T-helper 2 cell treated with Interferon-gamma antibody and Interleukin-4, amounts not matched to agents 5 μg/mL and 100 μg/mL, for 36 hours (primary cell): ENCODE measurements at regions not wholly inside any gene's neighbourhood (a gene's known extent, or its start where the extent isn't known, plus 50 kb on each side); places are given as distances from the start of the nearest gene placed in this dataset.

ENCODE experiments used
- DNase-seq: peaks from one replicate; pipeline ENCODE4 v3.0.0; 2021; ENCODE audit warnings: low spot score
- H3K27ac Mint-ChIP-seq: one replicate; pipeline ENCODE4 v1.8.0; 2021; ENCODE audit warnings: mild to moderate bottlenecking, mixed read lengths
- H3K27me3 Mint-ChIP-seq: one replicate; pipeline ENCODE4 v1.8.0; 2021; ENCODE audit warnings: low read depth, mixed read lengths
- H3K36me3 Mint-ChIP-seq: one replicate; pipeline ENCODE4 v1.8.0; 2021; ENCODE audit warnings: low read depth, mixed read lengths
- H3K4me1 Mint-ChIP-seq: one replicate; pipeline ENCODE4 v1.8.0; 2021; ENCODE audit warnings: low read depth, mixed read lengths
- H3K4me3 Mint-ChIP-seq: one replicate; pipeline ENCODE4 v1.8.0; 2022; ENCODE audit warnings: mild to moderate bottlenecking, moderate library complexity, mixed read lengths
- H3K9me3 Mint-ChIP-seq: one replicate; pipeline ENCODE4 v1.8.0; 2021; ENCODE audit warnings: mixed read lengths

DNA sequence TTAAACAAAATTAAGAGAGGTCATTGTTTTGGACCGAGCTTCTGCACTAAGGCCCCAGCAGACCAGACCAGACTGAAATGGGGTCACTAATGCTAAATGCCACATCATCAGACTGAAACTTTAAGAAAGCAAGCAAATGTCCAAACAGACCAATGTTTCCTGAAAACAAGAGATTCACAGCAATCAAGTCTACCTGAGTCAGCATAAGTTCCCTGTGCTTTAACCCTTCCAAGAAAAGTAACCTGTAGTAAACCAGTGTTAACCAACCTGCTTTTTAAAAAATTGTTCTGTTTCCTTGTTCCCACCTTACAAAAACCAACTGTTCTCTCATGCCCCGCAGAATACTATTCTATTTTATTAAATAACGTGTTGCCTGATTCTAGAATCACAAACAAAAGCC, 241.1 kb upstream of the GADL1 start:
- Mint-ChIP-seq H3K4me3 (no peak overlapping the region), H3K27me3 (peaks cover 3% of the 10 kb centered on the region), H3K27ac (no peak overlapping the region), H3K4me1 (no peaks in the 10 kb centered on the region), H3K36me3 (no peaks in the 10 kb centered on the region), H3K9me3 (no peaks in the 10 kb centered on the region)
- DNase-seq: no peak

DNA sequence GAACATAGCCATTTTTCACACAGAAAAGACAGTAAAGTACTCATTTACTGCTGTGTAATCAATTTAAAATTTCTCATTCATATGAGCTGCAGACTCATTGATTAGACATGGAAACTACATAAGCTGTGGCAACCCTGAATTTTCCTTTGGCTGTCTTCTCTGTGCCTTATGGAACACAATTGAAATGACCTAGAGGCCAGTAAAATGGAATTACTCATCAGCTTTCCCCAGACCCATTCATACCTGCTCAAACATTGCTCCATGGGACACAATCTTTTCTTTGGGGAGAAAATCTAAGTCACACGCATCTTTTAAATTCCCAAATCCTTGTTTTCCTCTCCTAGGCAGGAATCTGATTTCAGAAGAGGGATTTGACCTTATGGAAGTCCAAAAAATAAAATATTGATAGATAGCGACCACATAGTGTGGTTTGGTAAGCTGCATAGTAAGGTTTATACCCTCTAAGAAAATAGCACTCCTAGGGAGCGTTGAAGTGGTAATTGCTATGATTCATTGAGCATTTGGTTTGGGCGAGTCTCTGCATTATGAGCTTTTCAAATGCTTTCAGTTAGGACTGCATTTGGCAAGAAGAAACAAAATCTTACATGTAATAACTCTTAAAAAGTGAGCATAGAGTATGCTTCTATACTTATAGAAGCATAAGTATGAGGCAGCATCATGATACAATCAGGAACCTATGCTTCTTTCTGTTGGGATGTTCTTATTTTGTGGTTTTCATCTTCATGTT, 243.4 kb upstream of the GADL1 start:
- Mint-ChIP-seq H3K27ac (no peak overlapping the region), H3K27me3 (peaks cover 6% of the 10 kb centered on the region), H3K9me3 (no peaks in the 10 kb centered on the region), H3K4me1 (no peaks in the 10 kb centered on the region), H3K4me3 (no peak overlapping the region), H3K36me3 (no peaks in the 10 kb centered on the region)
- no peak for DNase-seq

DNA sequence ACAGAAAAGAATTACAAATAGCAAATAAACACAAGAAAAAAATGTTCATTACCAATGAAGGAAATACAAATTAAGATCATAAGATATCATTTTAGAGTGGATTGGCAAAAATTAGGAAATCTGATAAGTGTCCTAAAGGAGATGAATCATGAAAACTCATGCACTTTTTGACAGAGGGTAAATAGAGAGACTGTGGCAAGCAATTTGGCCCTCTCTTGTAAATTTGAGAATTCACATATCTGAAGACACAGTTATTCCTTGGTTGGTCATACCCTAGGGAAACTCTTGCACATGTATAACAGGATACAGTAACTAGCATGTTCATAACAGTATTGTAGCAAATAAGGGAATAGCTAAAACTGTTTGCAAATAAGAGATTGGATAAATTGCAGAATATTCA, 246.0 kb upstream of the GADL1 start:
- DNase-seq: no peak
- no peaks in the 10 kb centered on the region for H3K4me1 Mint-ChIP-seq
- H3K27ac Mint-ChIP-seq: no peak overlapping the region
- no peak overlapping the region for H3K4me3 Mint-ChIP-seq
- peaks cover 6% of the 10 kb centered on the region for H3K27me3 Mint-ChIP-seq
- H3K9me3 Mint-ChIP-seq: no peaks in the 10 kb centered on the region
- H3K36me3 Mint-ChIP-seq: no peaks in the 10 kb centered on the region

DNA sequence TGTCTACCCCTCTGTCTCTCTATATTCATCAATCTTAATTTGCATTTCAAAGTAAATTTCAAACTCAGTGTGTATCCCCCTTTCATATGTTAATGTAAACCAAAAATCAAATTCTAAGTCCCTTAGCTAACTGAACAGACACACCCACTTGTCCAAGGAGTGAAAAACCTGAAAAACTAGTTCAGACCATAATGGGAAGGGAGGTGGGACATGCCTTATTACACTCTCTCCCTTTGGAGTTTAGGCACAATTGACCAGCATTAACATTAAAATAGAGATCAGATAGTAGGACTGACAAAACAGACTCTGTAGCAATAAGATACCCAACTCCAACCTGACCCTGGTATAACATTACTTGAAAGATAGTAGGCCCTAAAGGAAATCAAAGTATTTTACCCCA, 247.7 kb upstream of the GADL1 start:
- no peaks in the 10 kb centered on the region for H3K4me1 Mint-ChIP-seq
- peaks cover 6% of the 10 kb centered on the region for H3K27me3 Mint-ChIP-seq
- no peaks in the 10 kb centered on the region for H3K36me3 Mint-ChIP-seq
- no peak for DNase-seq
- no peaks in the 10 kb centered on the region for H3K9me3 Mint-ChIP-seq
- no peak overlapping the region for H3K27ac Mint-ChIP-seq
- H3K4me3 Mint-ChIP-seq: no peak overlapping the region

DNA sequence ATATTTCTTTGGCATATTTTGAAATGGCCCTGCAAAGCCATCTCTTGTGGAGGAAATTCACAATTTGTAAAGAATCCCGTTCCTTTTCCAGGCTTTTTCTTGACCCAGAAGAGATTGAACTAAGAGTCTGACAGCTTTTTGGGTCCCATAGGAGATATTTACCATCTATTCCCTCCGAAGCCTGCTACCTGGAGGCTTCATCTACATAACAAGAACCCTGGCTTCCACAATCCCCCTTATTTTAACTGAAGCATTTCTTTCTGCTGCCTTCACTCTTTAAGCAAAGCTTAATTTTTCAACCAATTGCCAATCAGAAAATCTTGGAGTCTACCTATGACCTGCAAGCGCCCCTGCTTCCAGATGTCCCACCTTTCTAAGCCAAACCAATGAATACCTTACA, 248.1 kb upstream of the GADL1 start:
- Mint-ChIP-seq H3K36me3 (no peaks in the 10 kb centered on the region), H3K9me3 (no peaks in the 10 kb centered on the region), H3K4me1 (no peaks in the 10 kb centered on the region), H3K27ac (no peak overlapping the region), H3K4me3 (no peak overlapping the region), H3K27me3 (peaks cover 6% of the 10 kb centered on the region)
- no peak for DNase-seq

DNA sequence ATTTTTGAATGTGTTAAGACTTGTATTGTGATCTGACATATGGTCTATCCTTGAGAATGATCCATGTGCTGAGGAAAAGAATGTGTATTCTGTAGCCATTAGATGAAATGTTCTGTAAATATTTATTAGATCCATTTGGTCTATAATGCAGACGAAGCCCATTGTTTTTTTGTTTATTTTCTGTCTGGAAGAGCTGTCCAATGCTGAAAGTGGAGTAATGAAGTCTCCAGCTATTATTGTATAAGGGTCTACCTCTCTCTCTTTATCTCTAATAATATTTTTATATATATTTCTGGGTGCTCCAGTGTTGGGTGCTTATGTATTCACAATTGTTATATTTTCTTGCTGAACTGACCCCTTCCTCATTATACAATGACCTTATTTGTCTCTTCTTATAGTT, 250.6 kb upstream of the GADL1 start:
- Mint-ChIP-seq H3K9me3 (peaks cover 7% of the 10 kb centered on the region), H3K27me3 (peaks cover 3% of the 10 kb centered on the region), H3K4me3 (no peak overlapping the region), H3K27ac (no peak overlapping the region), H3K4me1 (no peaks in the 10 kb centered on the region), H3K36me3 (peaks cover 1% of the 10 kb centered on the region)
- no peak for DNase-seq

DNA sequence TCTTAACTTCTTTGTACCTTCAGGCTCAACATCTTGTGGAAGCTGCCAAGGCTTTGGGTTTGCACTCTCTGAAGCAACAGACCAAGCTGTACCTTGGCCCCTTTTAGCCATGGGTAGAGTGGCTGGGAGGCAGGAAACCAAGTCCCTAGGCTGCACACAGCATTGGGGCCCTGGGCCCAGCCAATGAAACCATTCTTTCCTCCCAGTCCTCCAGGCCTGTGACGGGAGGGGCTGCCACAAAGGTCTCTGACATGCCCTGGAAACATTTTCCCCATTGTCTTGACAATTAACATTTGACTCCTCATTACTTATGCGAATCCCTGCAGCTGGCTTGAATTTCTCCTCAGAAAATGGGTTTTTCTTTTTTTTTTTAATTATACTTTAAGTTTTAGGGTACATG, 253.1 kb upstream of the GADL1 start:
- H3K4me1 Mint-ChIP-seq: no peaks in the 10 kb centered on the region
- no peak overlapping the region for H3K4me3 Mint-ChIP-seq
- peaks cover 23% of the 10 kb centered on the region for H3K9me3 Mint-ChIP-seq

DNA sequence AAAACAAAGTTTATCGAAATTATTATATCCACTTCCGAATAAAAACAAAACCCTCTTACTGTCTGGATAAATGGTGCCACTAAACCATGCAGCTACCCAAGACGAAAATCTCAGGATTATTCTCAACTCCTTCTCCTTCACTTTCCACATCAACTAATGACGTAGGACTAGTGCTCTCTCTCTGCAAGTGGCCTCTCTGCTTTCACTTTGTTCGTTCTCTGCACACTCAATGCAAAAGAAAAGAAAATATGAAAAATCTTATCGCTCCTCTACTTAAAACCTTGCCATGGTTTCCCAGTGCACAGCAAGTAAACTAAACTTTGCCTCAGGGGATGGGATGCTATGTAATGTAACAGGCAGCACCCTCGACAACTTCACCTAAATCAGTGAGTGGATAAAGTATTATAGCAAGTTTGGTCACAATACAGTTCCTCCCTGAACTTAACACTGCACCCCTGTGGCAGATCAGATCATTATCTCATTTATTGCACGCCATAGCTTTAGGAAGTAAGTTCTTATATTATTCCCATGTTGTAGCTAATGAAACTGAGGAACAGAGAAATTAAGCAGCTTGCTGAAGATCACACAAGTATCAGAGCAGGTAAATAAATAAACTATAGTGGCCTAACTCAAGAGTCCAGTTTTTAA, 262.7 kb upstream of the GADL1 start:
- DNase-seq: no peak
- H3K9me3 Mint-ChIP-seq: no peaks in the 10 kb centered on the region
- no peak overlapping the region for H3K27ac Mint-ChIP-seq
- H3K4me1 Mint-ChIP-seq: peaks cover 8% of the 10 kb centered on the region
- peak overlapping the region; percentile 29 for H3K4me3 Mint-ChIP-seq
- no peaks in the 10 kb centered on the region for H3K27me3 Mint-ChIP-seq
- no peaks in the 10 kb centered on the region for H3K36me3 Mint-ChIP-seq

More for the DNA sequence above, 253.1 kb upstream of the GADL1 start:
- Mint-ChIP-seq H3K36me3 (peaks cover 1% of the 10 kb centered on the region), H3K27ac (no peak overlapping the region), H3K27me3 (no peaks in the 10 kb centered on the region)
- DNase-seq: no peak

DNA sequence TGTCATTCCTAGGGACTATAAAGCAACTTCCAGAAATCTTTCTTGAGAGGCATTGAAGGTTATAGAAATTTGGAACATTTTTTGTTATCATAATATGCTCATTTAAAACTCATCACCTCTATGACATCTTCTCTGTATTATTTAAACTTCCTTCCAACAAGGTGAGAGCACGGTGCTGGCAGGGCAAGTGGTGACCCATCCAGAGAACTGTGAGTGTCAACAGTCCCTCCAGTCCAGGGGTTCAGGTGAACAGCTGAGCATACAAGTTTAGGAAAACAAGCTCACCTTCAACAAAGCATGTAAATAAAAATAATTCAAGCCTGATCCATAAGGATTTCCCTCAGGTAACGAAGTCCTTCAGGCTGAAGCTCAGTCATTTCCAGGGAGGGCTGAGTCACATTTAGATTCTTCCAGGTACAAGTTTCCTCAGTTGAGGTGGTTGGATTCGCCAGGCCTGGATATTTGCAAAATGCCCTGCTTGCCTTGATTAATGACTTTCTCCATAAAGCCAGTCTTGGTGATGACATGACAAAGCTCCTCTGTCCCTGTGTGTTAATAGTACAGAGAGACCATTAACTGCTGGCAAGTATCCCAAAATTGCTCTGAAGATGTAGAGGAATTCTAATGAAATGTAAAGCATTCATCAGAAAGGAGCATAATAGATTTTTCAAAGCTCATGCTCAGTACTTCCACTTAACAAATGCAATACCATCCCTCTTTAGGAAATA, 263.6 kb upstream of the GADL1 start:
- H3K27me3 Mint-ChIP-seq: no peaks in the 10 kb centered on the region
- no peak for DNase-seq
- no peak overlapping the region for H3K27ac Mint-ChIP-seq
- no peak overlapping the region for H3K4me3 Mint-ChIP-seq
- H3K9me3 Mint-ChIP-seq: no peaks in the 10 kb centered on the region
- H3K36me3 Mint-ChIP-seq: no peaks in the 10 kb centered on the region
- peaks cover 8% of the 10 kb centered on the region for H3K4me1 Mint-ChIP-seq

DNA sequence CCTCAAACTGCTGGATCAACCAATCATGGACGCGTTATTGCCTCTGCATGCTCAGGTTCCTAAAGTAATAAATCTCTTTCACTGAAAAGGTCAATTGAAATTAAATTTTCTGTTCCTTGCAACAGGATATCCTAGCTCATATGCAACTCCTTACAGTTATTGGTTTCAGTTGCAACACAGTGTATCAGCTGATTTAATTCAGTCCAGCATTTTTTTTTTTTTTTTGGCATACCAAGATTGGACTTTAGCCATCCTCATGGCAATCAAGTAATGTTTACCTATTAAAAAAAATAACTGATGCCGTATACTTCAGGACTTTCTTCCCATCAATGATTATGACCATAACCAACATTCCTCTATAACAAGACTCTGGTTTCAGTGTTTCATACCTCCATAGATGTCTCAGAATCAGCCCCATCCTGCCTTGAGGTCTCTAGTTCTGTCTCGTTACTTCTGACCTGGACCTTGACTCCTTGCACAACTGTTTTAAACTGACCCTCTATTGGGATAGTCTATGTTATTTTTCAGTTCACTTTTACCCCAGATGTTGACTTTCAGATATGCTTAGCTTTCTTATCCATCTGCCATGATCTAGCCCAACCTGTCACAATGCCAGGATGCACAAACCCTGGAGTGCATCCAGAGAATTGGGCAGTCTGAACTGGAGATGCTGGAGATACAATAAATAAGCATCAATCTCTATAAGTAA, 265.0 kb upstream of the GADL1 start:
- peaks cover 8% of the 10 kb centered on the region for H3K4me1 Mint-ChIP-seq
- H3K4me3 Mint-ChIP-seq: no peak overlapping the region
- H3K9me3 Mint-ChIP-seq: no peaks in the 10 kb centered on the region
- H3K27ac Mint-ChIP-seq: no peak overlapping the region
- DNase-seq: no peak
- H3K36me3 Mint-ChIP-seq: no peaks in the 10 kb centered on the region
- no peaks in the 10 kb centered on the region for H3K27me3 Mint-ChIP-seq

DNA sequence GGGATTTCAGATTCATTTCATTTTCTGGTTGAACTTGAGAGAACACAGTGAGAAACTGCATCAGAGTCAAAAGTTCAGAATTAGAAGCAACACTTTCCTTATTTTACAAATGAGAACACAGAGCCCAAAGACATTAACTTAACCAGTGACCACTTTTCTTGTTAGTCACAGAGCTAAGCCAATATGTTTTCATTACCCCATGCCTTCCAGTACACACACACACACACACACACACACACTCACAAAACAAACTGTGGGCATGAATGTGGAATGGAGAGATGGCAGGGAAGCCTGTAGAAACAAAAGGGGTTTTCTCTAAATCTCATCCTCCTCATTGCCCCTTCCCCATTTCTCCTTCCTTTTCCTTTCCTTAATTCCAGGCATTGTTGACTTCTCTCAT, 267.4 kb upstream of the GADL1 start:
- Mint-ChIP-seq H3K36me3 (no peaks in the 10 kb centered on the region), H3K27ac (no peak overlapping the region), H3K27me3 (no peaks in the 10 kb centered on the region), H3K4me1 (peaks cover 5% of the 10 kb centered on the region), H3K4me3 (no peak overlapping the region), H3K9me3 (no peaks in the 10 kb centered on the region)
- no peak for DNase-seq

DNA sequence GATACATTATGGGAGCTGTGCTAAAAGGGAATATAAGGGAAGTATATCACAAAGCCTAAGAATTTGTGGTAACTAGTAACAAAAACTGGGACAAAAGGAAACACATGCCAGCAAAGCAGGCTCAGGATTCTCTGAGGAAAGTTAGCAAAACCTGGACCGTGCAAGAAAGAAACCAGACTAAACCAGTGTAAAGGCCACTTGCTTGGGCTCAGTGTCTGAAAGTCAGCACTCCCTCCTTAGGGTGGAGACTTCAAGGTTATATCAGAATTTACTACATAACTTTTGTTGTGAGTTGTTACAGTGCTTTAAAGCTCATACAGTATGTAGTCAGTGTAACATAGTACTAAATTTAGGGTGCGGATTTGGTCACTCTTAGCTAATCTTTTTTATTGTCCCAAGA, 269.9 kb upstream of the GADL1 start:
- Mint-ChIP-seq H3K4me1 (peaks cover 2% of the 10 kb centered on the region), H3K27ac (no peak overlapping the region), H3K36me3 (no peaks in the 10 kb centered on the region), H3K27me3 (no peaks in the 10 kb centered on the region), H3K9me3 (no peaks in the 10 kb centered on the region), H3K4me3 (no peak overlapping the region)
- DNase-seq: no peak

DNA sequence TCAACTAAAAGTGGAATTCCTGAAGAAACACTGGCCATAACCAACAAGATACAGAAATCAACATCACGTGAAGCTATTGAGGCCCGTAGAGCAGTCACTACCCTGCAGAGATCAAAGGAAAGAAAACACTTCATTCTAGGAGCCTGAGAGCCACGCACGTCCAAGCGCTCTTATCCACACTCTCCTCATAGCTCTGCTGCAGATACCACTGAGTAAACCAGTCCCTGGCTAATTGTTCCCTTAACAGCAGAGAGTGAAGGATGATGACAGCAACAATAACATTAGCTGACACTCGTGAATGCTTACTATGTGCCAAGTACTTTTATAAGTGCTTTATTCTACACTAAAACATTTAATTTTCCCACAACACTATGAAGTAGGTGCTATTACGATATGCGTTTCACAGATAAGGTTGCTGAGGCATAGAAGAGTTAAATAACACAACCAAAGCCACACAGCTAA, 271.0 kb upstream of the GADL1 start:
- Mint-ChIP-seq H3K27me3 (no peaks in the 10 kb centered on the region), H3K27ac (no peak overlapping the region), H3K36me3 (no peaks in the 10 kb centered on the region), H3K9me3 (no peaks in the 10 kb centered on the region), H3K4me3 (no peak overlapping the region), H3K4me1 (peaks cover 2% of the 10 kb centered on the region)
- DNase-seq: no peak
